ENCODE measurements at regions not wholly inside any gene's neighbourhood (a gene's known extent, or its start where the extent isn't known, plus 50 kb on each side); places are given as distances from the start of the nearest gene placed in this dataset.

- Histone ChIP-seq H3K27me3 (ENCODE audit: insufficient read depth, insufficient read length) (no peaks in the 10 kb centered on the region), H3K9ac (ENCODE audit: insufficient read length, low read depth) (no peak overlapping the region), H3K36me3 (ENCODE audit: insufficient read depth, insufficient read length, low read length) (no peaks in the 10 kb centered on the region), H3K9me3 (ENCODE audit: insufficient read depth, low read length) (peaks cover 25% of the 10 kb centered on the region; the same call in 1 of the 2 replicates), H3K4me1 (ENCODE audit: insufficient read depth, insufficient read length) (no peaks in the 10 kb centered on the region), H3K4me3 (ENCODE audit: insufficient read length, low read depth) (no peak overlapping the region)
- no peak for DNase-seq (ENCODE audit: low read depth, low spot score)
- TF ChIP-seq ZNF274 (IDR thresholded peaks at IDR 0.05; ENCODE audit: low read depth, low read length) (no peak), SUZ12 (IDR thresholded peaks at IDR 0.05; ENCODE audit: extremely low read depth, insufficient read depth, insufficient read length) (no peak), YY1 (IDR thresholded peaks at IDR 0.05; ENCODE audit: insufficient read depth, insufficient read length) (no peak)
These were observed 256.1 kb upstream of the ANKRD55 start for GRCh38 chr5:56489272-56489671.

- Histone ChIP-seq H3K9me3 (ENCODE audit: insufficient read depth, low read length) (peaks cover 25% of the 10 kb centered on the region; the same call in 1 of the 2 replicates), H3K27me3 (ENCODE audit: insufficient read depth, insufficient read length) (no peaks in the 10 kb centered on the region)
These were observed 254.5 kb upstream of the ANKRD55 start for GRCh38 chr5:56487528-56488115.

GRCh38 chr5:56482363-56482762, 249.2 kb upstream of the ANKRD55 start:
- H3K9ac ChIP-seq (ENCODE audit: insufficient read length, low read depth), result no peak overlapping the region
- no peak for TF ChIP-seq SUZ12 (IDR thresholded peaks at IDR 0.05; ENCODE audit: extremely low read depth, insufficient read depth, insufficient read length)
- TF ChIP-seq ZNF274 (IDR thresholded peaks at IDR 0.05; ENCODE audit: low read depth, low read length), result no peak
- H3K36me3 ChIP-seq (ENCODE audit: insufficient read depth, insufficient read length, low read length), result no peaks in the 10 kb centered on the region
- no peak for DNase-seq (ENCODE audit: low read depth, low spot score)
- H3K27me3 ChIP-seq (ENCODE audit: insufficient read depth, insufficient read length), result peaks cover 36% of the 10 kb centered on the region
- no peak overlapping the region for H3K4me3 ChIP-seq (ENCODE audit: insufficient read length, low read depth)
- H3K4me1 ChIP-seq (ENCODE audit: insufficient read depth, insufficient read length), result no peaks in the 10 kb centered on the region
- peaks cover 12% of the 10 kb centered on the region; the same call in 1 of the 2 replicates for H3K9me3 ChIP-seq (ENCODE audit: insufficient read depth, low read length)

More at GRCh38 chr5:56487528-56488115, 254.5 kb upstream of the ANKRD55 start:
- H3K4me3 ChIP-seq (ENCODE audit: insufficient read length, low read depth), result no peak overlapping the region
- H3K9ac ChIP-seq (ENCODE audit: insufficient read length, low read depth), result no peak overlapping the region
- DNase-seq (ENCODE audit: low read depth, low spot score), result no peak
- no peaks in the 10 kb centered on the region for H3K4me1 ChIP-seq (ENCODE audit: insufficient read depth, insufficient read length)
- no peaks in the 10 kb centered on the region for H3K36me3 ChIP-seq (ENCODE audit: insufficient read depth, insufficient read length, low read length)
- no peak for TF ChIP-seq YY1 (IDR thresholded peaks at IDR 0.05; ENCODE audit: insufficient read depth, insufficient read length)
- TF ChIP-seq ZNF274 (IDR thresholded peaks at IDR 0.05; ENCODE audit: low read depth, low read length), result no peak
- no peak for TF ChIP-seq SUZ12 (IDR thresholded peaks at IDR 0.05; ENCODE audit: extremely low read depth, insufficient read depth, insufficient read length)

GRCh38 chr5:56481428-56482357, 248.6 kb upstream of the ANKRD55 start:
- Histone ChIP-seq H3K4me3 (ENCODE audit: insufficient read length, low read depth) (peak overlapping the region; percentile 45), H3K9me3 (ENCODE audit: insufficient read depth, low read length) (0 out of 2 replicates have a peak, but pooled peaks cover 5% of the 10 kb centered on the region), H3K27me3 (ENCODE audit: insufficient read depth, insufficient read length) (peaks cover 36% of the 10 kb centered on the region), H3K9ac (ENCODE audit: insufficient read length, low read depth) (peak overlapping the region; percentile 64), H3K36me3 (ENCODE audit: insufficient read depth, insufficient read length, low read length) (no peaks in the 10 kb centered on the region), H3K4me1 (ENCODE audit: insufficient read depth, insufficient read length) (no peaks in the 10 kb centered on the region)
- no peak for DNase-seq (ENCODE audit: low read depth, low spot score)
- TF ChIP-seq ZNF274 (IDR thresholded peaks at IDR 0.05; ENCODE audit: low read depth, low read length) (no peak), SUZ12 (IDR thresholded peaks at IDR 0.05; ENCODE audit: extremely low read depth, insufficient read depth, insufficient read length) (no peak), YY1 (IDR thresholded peaks at IDR 0.05; ENCODE audit: insufficient read depth, insufficient read length) (no peak)

GRCh38 chr5:56480705-56481427, 247.7 kb upstream of the ANKRD55 start:
- peaks cover 36% of the 10 kb centered on the region for H3K27me3 ChIP-seq (ENCODE audit: insufficient read depth, insufficient read length)
- DNase-seq (ENCODE audit: low read depth, low spot score), result no peak
- no peaks in the 10 kb centered on the region for H3K36me3 ChIP-seq (ENCODE audit: insufficient read depth, insufficient read length, low read length)
- no peaks in the 10 kb centered on the region for H3K9me3 ChIP-seq (ENCODE audit: insufficient read depth, low read length)
- no peaks in the 10 kb centered on the region for H3K4me1 ChIP-seq (ENCODE audit: insufficient read depth, insufficient read length)
- H3K4me3 ChIP-seq (ENCODE audit: insufficient read length, low read depth), result peak overlapping the region; percentile 45
- TF ChIP-seq SUZ12 (IDR thresholded peaks at IDR 0.05; ENCODE audit: extremely low read depth, insufficient read depth, insufficient read length) (no peak), ZNF274 (IDR thresholded peaks at IDR 0.05; ENCODE audit: low read depth, low read length) (no peak), YY1 (IDR thresholded peaks at IDR 0.05; ENCODE audit: insufficient read depth, insufficient read length) (no peak)
- peak overlapping the region; percentile 6 for H3K9ac ChIP-seq (ENCODE audit: insufficient read length, low read depth)

- peak overlapping the region; percentile 6 for H3K9ac ChIP-seq (ENCODE audit: insufficient read length, low read depth)
- no peak for TF ChIP-seq SUZ12 (IDR thresholded peaks at IDR 0.05; ENCODE audit: extremely low read depth, insufficient read depth, insufficient read length)
- TF ChIP-seq ZNF274 (IDR thresholded peaks at IDR 0.05; ENCODE audit: low read depth, low read length), result no peak
- no peaks in the 10 kb centered on the region for H3K4me1 ChIP-seq (ENCODE audit: insufficient read depth, insufficient read length)
- peak overlapping the region; percentile 45 for H3K4me3 ChIP-seq (ENCODE audit: insufficient read length, low read depth)
- H3K36me3 ChIP-seq (ENCODE audit: insufficient read depth, insufficient read length, low read length), result no peaks in the 10 kb centered on the region
- H3K9me3 ChIP-seq (ENCODE audit: insufficient read depth, low read length), result no peaks in the 10 kb centered on the region
- peaks cover 36% of the 10 kb centered on the region for H3K27me3 ChIP-seq (ENCODE audit: insufficient read depth, insufficient read length)
- DNase-seq (ENCODE audit: low read depth, low spot score), result no peak
These were observed 247.1 kb upstream of the ANKRD55 start for GRCh38 chr5:56480078-56480704.

Data from NT2/D1 (cell line).